ENCODE measurements at regions not wholly inside any gene's neighbourhood (a gene's known extent, or its start where the extent isn't known, plus 50 kb on each side); places are given as distances from the start of the nearest gene placed in this dataset.
"Not testable (repeated sequence)": the region's sequence is repeated elsewhere in the genome, so short reads cannot be mapped to it uniquely, and the experiment has no call there.

DNA sequence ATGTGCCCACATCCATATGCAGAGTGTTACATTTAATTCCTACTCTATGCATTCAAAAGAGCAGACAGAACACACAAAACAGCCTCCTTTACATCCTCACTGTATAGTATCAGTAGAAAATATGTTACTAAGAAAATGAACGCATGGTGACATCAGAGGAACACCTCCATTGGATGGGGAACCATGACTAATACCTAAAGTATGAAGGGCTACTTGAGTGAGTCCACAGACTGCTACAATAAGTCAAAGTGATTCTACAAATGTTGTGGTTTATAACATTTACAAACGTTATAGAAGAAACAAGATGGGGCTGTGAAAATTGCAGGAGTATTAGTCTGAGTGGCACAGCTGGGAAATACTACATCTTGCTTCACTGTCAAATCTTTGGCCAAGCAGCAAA lies 1830.9 kb upstream of the PIK3C3 start:
- Histone ChIP-seq H3K27ac (ENCODE audit: low read depth, low read length, poor library complexity, severe bottlenecking) (no peak overlapping the region), H3K79me2 (ENCODE audit: insufficient read depth, low read length) (no peaks in the 10 kb centered on the region), H3K4me1 (ENCODE audit: insufficient read depth, low read length, severe bottlenecking) (no peaks in the 10 kb centered on the region), H3K4me2 (ENCODE audit: low read length) (no peak overlapping the region), H3K9me2 (ENCODE audit: low read depth, low read length) (no peaks in the 10 kb centered on the region), H3K4me3 (ENCODE audit: low read depth, low read length, poor library complexity, severe bottlenecking) (no peak overlapping the region), H3K9me3 (ENCODE audit: low read length) (no peaks in the 10 kb centered on the region), H3K9ac (ENCODE audit: low read length) (no peak overlapping the region), H4K20me1 (ENCODE audit: insufficient read depth, low read length) (no peaks in the 10 kb centered on the region), H3K27me3 (ENCODE audit: insufficient read depth, low read length) (no peaks in the 10 kb centered on the region), H3F3A (ENCODE audit: insufficient read depth, low read length) (no peaks in the 10 kb centered on the region), H3K36me3 (ENCODE audit: insufficient read depth, low read length) (no peaks in the 10 kb centered on the region), H2AFZ (ENCODE audit: low read length) (no peak overlapping the region)
- TF ChIP-seq, protein P1, sequence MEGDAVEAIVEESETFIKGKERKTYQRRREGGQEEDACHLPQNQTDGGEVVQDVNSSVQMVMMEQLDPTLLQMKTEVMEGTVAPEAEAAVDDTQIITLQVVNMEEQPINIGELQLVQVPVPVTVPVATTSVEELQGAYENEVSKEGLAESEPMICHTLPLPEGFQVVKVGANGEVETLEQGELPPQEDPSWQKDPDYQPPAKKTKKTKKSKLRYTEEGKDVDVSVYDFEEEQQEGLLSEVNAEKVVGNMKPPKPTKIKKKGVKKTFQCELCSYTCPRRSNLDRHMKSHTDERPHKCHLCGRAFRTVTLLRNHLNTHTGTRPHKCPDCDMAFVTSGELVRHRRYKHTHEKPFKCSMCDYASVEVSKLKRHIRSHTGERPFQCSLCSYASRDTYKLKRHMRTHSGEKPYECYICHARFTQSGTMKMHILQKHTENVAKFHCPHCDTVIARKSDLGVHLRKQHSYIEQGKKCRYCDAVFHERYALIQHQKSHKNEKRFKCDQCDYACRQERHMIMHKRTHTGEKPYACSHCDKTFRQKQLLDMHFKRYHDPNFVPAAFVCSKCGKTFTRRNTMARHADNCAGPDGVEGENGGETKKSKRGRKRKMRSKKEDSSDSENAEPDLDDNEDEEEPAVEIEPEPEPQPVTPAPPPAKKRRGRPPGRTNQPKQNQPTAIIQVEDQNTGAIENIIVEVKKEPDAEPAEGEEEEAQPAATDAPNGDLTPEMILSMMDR (IDR thresholded peaks at IDR 0.05; ENCODE audit: low read length) = no peak
- TF ChIP-seq EZH2 (IDR thresholded peaks at IDR 0.05; ENCODE audit: borderline replicate concordance, low read length) = no peak

DNA sequence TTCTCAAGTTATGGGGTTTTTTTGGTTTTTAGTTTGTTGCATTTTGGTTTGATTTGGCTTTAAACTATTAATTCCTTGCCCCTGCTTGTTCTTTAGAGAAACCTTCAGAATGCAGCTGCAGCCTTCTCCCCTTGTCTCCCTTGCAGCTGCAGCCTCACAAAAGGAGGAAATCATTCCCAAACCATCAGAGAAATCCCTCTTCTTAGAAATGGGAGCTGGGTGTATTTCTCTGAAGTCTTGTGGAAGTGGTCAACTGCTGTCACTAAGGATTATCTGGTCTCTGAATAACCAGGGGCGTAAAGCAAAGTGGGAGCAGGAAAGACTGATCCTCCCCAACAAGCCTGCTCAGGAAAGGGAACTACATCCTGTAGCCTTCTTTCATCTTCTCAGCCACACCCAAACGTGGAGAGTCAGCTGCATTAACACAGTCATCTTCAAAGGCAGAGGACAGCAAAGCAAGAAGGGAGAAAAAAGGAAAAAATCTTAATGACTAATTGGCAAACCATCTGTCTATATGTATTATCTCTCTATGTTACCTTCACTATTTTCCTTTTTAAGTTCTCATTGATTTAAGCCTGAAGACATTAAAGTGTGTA lies 1834.1 kb upstream of the PIK3C3 start:
- H3K9me3 ChIP-seq (ENCODE audit: low read length) = no peaks in the 10 kb centered on the region

DNA sequence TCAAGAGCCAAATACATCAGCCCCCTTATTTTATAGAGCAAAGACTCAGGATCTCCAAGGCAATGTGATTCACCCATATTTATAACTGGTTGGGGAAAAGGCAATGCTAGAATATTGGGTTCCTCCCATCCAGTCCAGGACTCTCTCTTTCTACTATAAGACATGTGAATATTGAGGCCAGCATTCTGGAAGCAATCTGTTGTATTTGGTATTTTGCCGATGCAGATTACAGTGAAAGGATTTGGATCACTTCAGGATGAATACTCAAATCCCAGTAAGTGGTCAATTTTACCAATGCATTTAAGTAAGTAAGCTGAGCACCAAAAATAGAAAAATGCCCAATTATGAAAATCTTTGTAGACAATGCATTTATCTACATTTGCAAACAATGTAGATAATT lies 1834.7 kb upstream of the PIK3C3 start:
- Histone ChIP-seq H3K27me3 (ENCODE audit: insufficient read depth, low read length) (no peaks in the 10 kb centered on the region), H3K36me3 (ENCODE audit: insufficient read depth, low read length) (no peaks in the 10 kb centered on the region), H3K9me2 (ENCODE audit: low read depth, low read length) (no peaks in the 10 kb centered on the region), H3K4me3 (ENCODE audit: low read depth, low read length, poor library complexity, severe bottlenecking) (no peak overlapping the region), H3K4me1 (ENCODE audit: insufficient read depth, low read length, severe bottlenecking) (no peaks in the 10 kb centered on the region), H4K20me1 (ENCODE audit: insufficient read depth, low read length) (no peaks in the 10 kb centered on the region), H3K9ac (ENCODE audit: low read length) (no peak overlapping the region), H3K9me3 (ENCODE audit: low read length) (no peaks in the 10 kb centered on the region), H3K27ac (ENCODE audit: low read depth, low read length, poor library complexity, severe bottlenecking) (no peak overlapping the region), H2AFZ (ENCODE audit: low read length) (no peak overlapping the region), H3K4me2 (ENCODE audit: low read length) (no peak overlapping the region), H3F3A (ENCODE audit: insufficient read depth, low read length) (no peaks in the 10 kb centered on the region), H3K79me2 (ENCODE audit: insufficient read depth, low read length) (no peaks in the 10 kb centered on the region)
- TF ChIP-seq, protein P1 (IDR thresholded peaks at IDR 0.05; ENCODE audit: low read length) = no peak
- no peak for TF ChIP-seq EZH2 (IDR thresholded peaks at IDR 0.05; ENCODE audit: borderline replicate concordance, low read length)

More for the DNA sequence above, 1834.1 kb upstream of the PIK3C3 start:
- Histone ChIP-seq H3K4me1 (ENCODE audit: insufficient read depth, low read length, severe bottlenecking) (no peaks in the 10 kb centered on the region), H3K9me2 (ENCODE audit: low read depth, low read length) (no peaks in the 10 kb centered on the region), H3K79me2 (ENCODE audit: insufficient read depth, low read length) (no peaks in the 10 kb centered on the region), H2AFZ (ENCODE audit: low read length) (no peak overlapping the region), H3K9ac (ENCODE audit: low read length) (no peak overlapping the region), H3K4me3 (ENCODE audit: low read depth, low read length, poor library complexity, severe bottlenecking) (no peak overlapping the region), H3K4me2 (ENCODE audit: low read length) (no peak overlapping the region), H3F3A (ENCODE audit: insufficient read depth, low read length) (no peaks in the 10 kb centered on the region), H4K20me1 (ENCODE audit: insufficient read depth, low read length) (no peaks in the 10 kb centered on the region), H3K27me3 (ENCODE audit: insufficient read depth, low read length) (no peaks in the 10 kb centered on the region), H3K27ac (ENCODE audit: low read depth, low read length, poor library complexity, severe bottlenecking) (no peak overlapping the region), H3K36me3 (ENCODE audit: insufficient read depth, low read length) (no peaks in the 10 kb centered on the region)
- TF ChIP-seq, protein P1 (IDR thresholded peaks at IDR 0.05; ENCODE audit: low read length) = no peak
- TF ChIP-seq EZH2 (IDR thresholded peaks at IDR 0.05; ENCODE audit: borderline replicate concordance, low read length) = no peak

DNA sequence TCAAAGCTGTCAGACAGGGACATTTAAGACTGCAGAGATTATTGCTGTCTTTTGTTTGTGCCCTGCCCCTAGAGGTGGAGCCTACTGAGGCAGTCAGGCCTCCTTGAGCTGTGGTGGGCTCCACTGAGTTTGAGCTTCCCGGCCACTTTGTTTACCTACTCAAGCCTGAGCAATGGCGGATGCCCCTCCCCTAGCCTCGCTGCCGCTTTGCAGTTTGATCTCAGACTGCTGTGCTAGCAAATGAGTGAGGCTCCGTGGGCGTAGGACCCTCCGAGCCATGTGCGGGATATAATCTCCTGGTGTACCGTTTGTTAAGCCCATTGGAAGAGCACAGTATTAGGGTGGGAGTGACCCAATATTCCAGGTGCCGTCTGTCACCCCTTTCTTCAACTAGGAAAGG lies 1835.5 kb upstream of the PIK3C3 start:
- not testable (repeated sequence) for H3K4me3 ChIP-seq (ENCODE audit: low read depth, low read length, poor library complexity, severe bottlenecking)

More for the DNA sequence above, 1835.5 kb upstream of the PIK3C3 start:
- H3K27me3 ChIP-seq (ENCODE audit: insufficient read depth, low read length); H3F3A ChIP-seq (ENCODE audit: insufficient read depth, low read length); H3K9ac ChIP-seq (ENCODE audit: low read length); H3K79me2 ChIP-seq (ENCODE audit: insufficient read depth, low read length); H4K20me1 ChIP-seq (ENCODE audit: insufficient read depth, low read length); H3K4me2 ChIP-seq (ENCODE audit: low read length); H2AFZ ChIP-seq (ENCODE audit: low read length); H3K4me1 ChIP-seq (ENCODE audit: insufficient read depth, low read length, severe bottlenecking); H3K27ac ChIP-seq (ENCODE audit: low read depth, low read length, poor library complexity, severe bottlenecking); H3K9me2 ChIP-seq (ENCODE audit: low read depth, low read length); H3K9me3 ChIP-seq (ENCODE audit: low read length); H3K36me3 ChIP-seq (ENCODE audit: insufficient read depth, low read length): not testable (repeated sequence)
